ENCODE measurements at regions not wholly inside any gene's neighbourhood (a gene's known extent, or its start where the extent isn't known, plus 50 kb on each side); places are given as distances from the start of the nearest gene placed in this dataset.

DNA sequence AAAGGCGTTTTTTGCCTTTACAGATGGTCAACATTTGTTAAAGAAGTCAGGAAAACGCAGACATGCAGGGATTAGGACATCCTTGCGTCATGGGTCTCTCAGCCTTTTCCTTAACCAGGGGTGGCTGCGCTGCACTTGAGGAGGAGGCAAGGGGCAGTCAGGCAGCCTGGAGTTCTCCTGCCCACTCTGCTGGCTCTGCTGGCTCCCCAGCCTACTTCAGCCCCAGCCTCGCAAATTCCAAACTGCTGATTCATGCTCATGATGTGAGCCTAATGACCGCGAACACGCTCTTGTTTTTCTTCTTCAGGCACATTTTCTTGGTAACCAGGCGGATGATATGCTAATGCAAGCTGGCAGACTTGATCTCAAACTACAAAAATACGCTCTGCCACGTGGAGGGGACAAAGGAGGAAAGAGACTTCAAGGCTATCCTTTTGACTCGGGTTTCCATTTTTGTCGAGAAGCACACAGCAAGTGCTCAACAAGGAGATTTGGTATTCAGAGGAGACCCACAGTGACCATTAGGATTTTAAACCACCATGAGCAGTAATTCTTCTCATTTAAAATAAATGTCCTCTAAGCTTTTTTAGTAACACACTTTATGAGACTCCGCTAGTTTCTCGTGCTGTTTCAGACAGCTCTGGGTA lies 290.3 kb upstream of the STXBP5 start:
- no peak overlapping the region for H3K4me3 Mint-ChIP-seq
- ChIA-PET POLR2A (no interaction called here), CTCF (no interaction called here)
- H3K4me1 Mint-ChIP-seq, result peaks cover 24% of the 10 kb centered on the region
- H3K36me3 Mint-ChIP-seq, result no peaks in the 10 kb centered on the region
- peak overlapping the region; percentile 67 for H3K27ac Mint-ChIP-seq
- TF ChIP-seq NFE2L1 (CRISPR knock-in tag; IDR thresholded peaks at IDR 0.05) (peak; percentile 89), ATF2 (CRISPR knock-in tag; IDR thresholded peaks at IDR 0.05; ENCODE audit: borderline replicate concordance, low read depth) (no peak), ZNF263 (CRISPR knock-in tag; IDR thresholded peaks at IDR 0.05; ENCODE audit: low read depth) (no peak)
- TF ChIP-seq, protein P1, sequence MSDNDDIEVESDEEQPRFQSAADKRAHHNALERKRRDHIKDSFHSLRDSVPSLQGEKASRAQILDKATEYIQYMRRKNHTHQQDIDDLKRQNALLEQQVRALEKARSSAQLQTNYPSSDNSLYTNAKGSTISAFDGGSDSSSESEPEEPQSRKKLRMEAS (CRISPR knock-in tag; IDR thresholded peaks at IDR 0.05), result peak; percentile 41; the same call in 1 of the 2 replicates
- H3K9me3 Mint-ChIP-seq, result 0 out of 2 replicates have a peak, but pooled peaks cover 8% of the 10 kb centered on the region
- no peaks in the 10 kb centered on the region for H3K27me3 Mint-ChIP-seq (ENCODE audit: low read depth)
- ATAC-seq (peak; percentile 98), DNase-seq (ENCODE audit: low spot score) (peak; percentile 51)

GRCh38 chr6:146914489-146915483 lies 289.4 kb upstream of the STXBP5 start:
- no peak; the same call in 1 of the 2 replicates for ATAC-seq
- ChIA-PET POLR2A (no interaction called here), CTCF (no interaction called here)
- Mint-ChIP-seq H3K4me1 (peaks cover 24% of the 10 kb centered on the region), H3K27me3 (ENCODE audit: low read depth) (no peaks in the 10 kb centered on the region), H3K27ac (peak overlapping the region; percentile 67), H3K9me3 (0 out of 2 replicates have a peak, but pooled peaks cover 8% of the 10 kb centered on the region), H3K4me3 (no peak overlapping the region), H3K36me3 (no peaks in the 10 kb centered on the region)
- DNase-seq (ENCODE audit: low spot score), result no peak
- no peak for TF ChIP-seq ZSCAN18 (CRISPR knock-in tag; IDR thresholded peaks at IDR 0.05)
- TF ChIP-seq SMAD4 (CRISPR knock-in tag; IDR thresholded peaks at IDR 0.05), result no peak
- TF ChIP-seq ARID4B (CRISPR knock-in tag; IDR thresholded peaks at IDR 0.05; ENCODE audit: borderline replicate concordance), result no peak
- no peak for TF ChIP-seq ZNF423 (CRISPR knock-in tag; IDR thresholded peaks at IDR 0.05)
- TF ChIP-seq, protein P2, sequence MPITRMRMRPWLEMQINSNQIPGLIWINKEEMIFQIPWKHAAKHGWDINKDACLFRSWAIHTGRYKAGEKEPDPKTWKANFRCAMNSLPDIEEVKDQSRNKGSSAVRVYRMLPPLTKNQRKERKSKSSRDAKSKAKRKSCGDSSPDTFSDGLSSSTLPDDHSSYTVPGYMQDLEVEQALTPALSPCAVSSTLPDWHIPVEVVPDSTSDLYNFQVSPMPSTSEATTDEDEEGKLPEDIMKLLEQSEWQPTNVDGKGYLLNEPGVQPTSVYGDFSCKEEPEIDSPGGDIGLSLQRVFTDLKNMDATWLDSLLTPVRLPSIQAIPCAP (CRISPR knock-in tag; IDR thresholded peaks at IDR 0.05), result no peak
- TF ChIP-seq PRRX2 (CRISPR knock-in tag; IDR thresholded peaks at IDR 0.05), result no peak

- H3K4me3 Mint-ChIP-seq, result no peak overlapping the region
- CTCF ChIA-PET, result no interaction called here
- no peak for ATAC-seq
Observed at GRCh38 chr6:146915671-146916127, 288.5 kb upstream of the STXBP5 start.

More at GRCh38 chr6:146915671-146916127, 288.5 kb upstream of the STXBP5 start:
- TF ChIP-seq FOXJ3 (CRISPR knock-in tag; IDR thresholded peaks at IDR 0.05; ENCODE audit: borderline replicate concordance), result no peak
- Mint-ChIP-seq H3K27me3 (ENCODE audit: low read depth) (no peaks in the 10 kb centered on the region), H3K27ac (no peak overlapping the region), H3K4me1 (peaks cover 24% of the 10 kb centered on the region), H3K9me3 (0 out of 2 replicates have a peak, but pooled peaks cover 8% of the 10 kb centered on the region), H3K36me3 (no peaks in the 10 kb centered on the region)
- no peak for DNase-seq (ENCODE audit: low spot score)
- POLR2A ChIA-PET, result no interaction called here

Data from WTC11 (cell line).